Chondrocyte (in vitro differentiated cells): ENCODE measurements at regions not wholly inside any gene's neighbourhood (a gene's known extent, or its start where the extent isn't known, plus 50 kb on each side); places are given as distances from the start of the nearest gene placed in this dataset.
"Not testable (repeated sequence)": the region's sequence is repeated elsewhere in the genome, so short reads cannot be mapped to it uniquely, and the experiment has no call there.

ENCODE experiments used
- DNase-seq: peaks from one replicate; pipeline ENCODE4 v3.0.0; 2021; ENCODE audit warnings: mixed read lengths, low spot score
- H3K27ac Mint-ChIP-seq: one replicate; pipeline ENCODE4 v1.8.0; 2021; ENCODE audit warnings: mild to moderate bottlenecking, moderate library complexity, mixed read lengths; ENCODE audit not compliant: unreplicated experiment
- H3K27me3 Mint-ChIP-seq: 2 replicates; pipeline ENCODE4 v1.8.0; 2021; ENCODE audit warnings: low read depth, mixed read lengths
- H3K36me3 Mint-ChIP-seq: 2 replicates; pipeline ENCODE4 v1.8.0; 2021; ENCODE audit warnings: low read depth, mixed read lengths
- H3K4me1 Mint-ChIP-seq: 2 replicates; pipeline ENCODE4 v1.8.0; 2021; ENCODE audit warnings: low read depth, mild to moderate bottlenecking, mixed read lengths
- H3K4me3 Mint-ChIP-seq: one replicate; pipeline ENCODE4 v1.8.0; 2021; ENCODE audit warnings: mild to moderate bottlenecking, moderate library complexity, mixed read lengths; ENCODE audit not compliant: unreplicated experiment
- H3K9me3 Mint-ChIP-seq: 2 replicates; pipeline ENCODE4 v1.8.0; 2021; ENCODE audit warnings: low read depth, mixed read lengths
- CTCF ChIP-seq: fragments of 200-600 bp; sonication (generic); IDR thresholded peaks from 2 replicates; pipeline ENCODE4 v1.5.0; 2021; ENCODE audit warnings: antibody characterized with exemption, mild to moderate bottlenecking, moderate library complexity

GRCh38 chr4:78707793-78708192, 68.4 kb upstream of the BMP2K start:
- H3K9me3 Mint-ChIP-seq = peaks cover 17% of the 10 kb centered on the region
- peaks cover 9% of the 10 kb centered on the region for H3K4me1 Mint-ChIP-seq
- no peak overlapping the region for H3K27ac Mint-ChIP-seq
- peaks cover 2% of the 10 kb centered on the region for H3K36me3 Mint-ChIP-seq
- no peak for TF ChIP-seq CTCF
- no peaks in the 10 kb centered on the region for H3K27me3 Mint-ChIP-seq
- DNase-seq = no peak
- no peak overlapping the region for H3K4me3 Mint-ChIP-seq

- no peak for TF ChIP-seq CTCF
- H3K36me3 Mint-ChIP-seq = peaks cover 2% of the 10 kb centered on the region
- no peaks in the 10 kb centered on the region for H3K27me3 Mint-ChIP-seq
- peaks cover 9% of the 10 kb centered on the region for H3K9me3 Mint-ChIP-seq
- no peak overlapping the region for H3K4me3 Mint-ChIP-seq
- no peak overlapping the region for H3K27ac Mint-ChIP-seq
- no peak for DNase-seq
- no peaks in the 10 kb centered on the region for H3K4me1 Mint-ChIP-seq
Observed at GRCh38 chr4:78710536-78710935, 65.6 kb upstream of the BMP2K start.

DNA sequence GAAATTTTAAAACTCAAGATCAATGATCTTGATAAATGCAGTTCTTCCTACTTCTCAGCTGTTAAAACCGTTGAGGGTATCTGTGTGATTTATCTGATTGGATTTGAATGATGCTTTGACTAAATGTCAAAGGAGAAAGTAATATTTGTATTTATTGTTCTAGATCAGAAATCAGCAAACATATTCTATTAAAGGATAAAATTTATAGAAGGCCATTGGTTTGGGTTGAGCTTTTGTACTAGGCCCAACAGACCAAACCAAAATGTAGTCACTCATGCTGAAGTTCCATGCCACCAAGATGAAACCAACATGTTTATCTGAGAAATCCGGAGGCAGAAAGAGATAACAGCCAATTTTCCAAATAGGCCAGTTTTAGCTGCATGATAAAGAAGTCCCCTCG, 64.5 kb upstream of the BMP2K start:
- Mint-ChIP-seq H3K4me1 (no peaks in the 10 kb centered on the region), H3K27me3 (no peaks in the 10 kb centered on the region), H3K27ac (no peak overlapping the region), H3K9me3 (peaks cover 9% of the 10 kb centered on the region), H3K36me3 (peaks cover 2% of the 10 kb centered on the region), H3K4me3 (no peak overlapping the region)
- no peak for TF ChIP-seq CTCF
- no peak for DNase-seq

DNA sequence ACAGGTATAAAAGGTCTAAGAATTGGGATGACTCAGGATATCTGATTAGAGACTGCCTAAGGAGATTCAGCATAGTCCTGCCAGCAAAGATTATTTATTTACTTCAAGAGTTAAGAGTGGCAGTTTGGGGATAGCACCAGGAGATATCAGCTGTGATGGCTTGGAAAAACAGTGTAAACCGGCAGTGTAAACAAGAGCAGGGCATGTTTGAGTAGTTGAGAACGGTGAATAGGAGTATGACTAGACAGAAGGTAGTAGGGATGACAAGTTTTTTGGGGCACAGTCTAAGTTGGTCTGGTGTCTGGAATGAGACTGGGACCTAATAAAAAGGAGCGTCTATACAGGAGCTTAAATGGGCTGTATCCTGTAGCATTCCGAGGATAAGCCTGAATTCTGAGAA, 61.6 kb upstream of the BMP2K start:
- not testable (repeated sequence) for H3K27ac Mint-ChIP-seq, H3K36me3 Mint-ChIP-seq, H3K9me3 Mint-ChIP-seq, H3K27me3 Mint-ChIP-seq, DNase-seq, H3K4me1 Mint-ChIP-seq, H3K4me3 Mint-ChIP-seq

- not testable (repeated sequence) for H3K36me3 Mint-ChIP-seq, H3K27ac Mint-ChIP-seq, H3K4me1 Mint-ChIP-seq, H3K4me3 Mint-ChIP-seq, DNase-seq, H3K9me3 Mint-ChIP-seq, H3K27me3 Mint-ChIP-seq
Observed at GRCh38 chr4:78715372-78715771, 60.8 kb upstream of the BMP2K start.

DNA sequence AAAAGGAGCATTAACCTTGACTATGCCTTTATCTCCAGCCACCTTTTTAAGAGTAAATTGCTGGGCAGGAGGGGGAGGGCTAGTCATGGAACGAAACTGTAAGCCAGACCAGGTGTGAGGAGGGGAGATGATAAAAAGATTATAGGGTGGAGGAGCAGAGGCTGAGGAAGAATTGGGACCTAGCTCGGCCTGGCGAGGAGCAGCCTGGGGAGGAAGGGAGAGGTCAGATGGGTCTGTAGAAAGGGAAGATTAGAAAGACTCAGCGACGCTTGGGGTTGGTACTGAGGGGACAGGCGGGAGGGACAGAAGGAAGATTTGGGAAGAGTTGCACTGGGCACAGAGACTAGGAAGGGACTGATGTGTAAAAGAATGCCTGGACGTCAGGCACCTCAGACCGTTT, 58.4 kb upstream of the BMP2K start:
- H3K36me3 Mint-ChIP-seq, H3K9me3 Mint-ChIP-seq, H3K27ac Mint-ChIP-seq, H3K4me3 Mint-ChIP-seq, DNase-seq, H3K4me1 Mint-ChIP-seq, H3K27me3 Mint-ChIP-seq: not testable (repeated sequence)

DNA sequence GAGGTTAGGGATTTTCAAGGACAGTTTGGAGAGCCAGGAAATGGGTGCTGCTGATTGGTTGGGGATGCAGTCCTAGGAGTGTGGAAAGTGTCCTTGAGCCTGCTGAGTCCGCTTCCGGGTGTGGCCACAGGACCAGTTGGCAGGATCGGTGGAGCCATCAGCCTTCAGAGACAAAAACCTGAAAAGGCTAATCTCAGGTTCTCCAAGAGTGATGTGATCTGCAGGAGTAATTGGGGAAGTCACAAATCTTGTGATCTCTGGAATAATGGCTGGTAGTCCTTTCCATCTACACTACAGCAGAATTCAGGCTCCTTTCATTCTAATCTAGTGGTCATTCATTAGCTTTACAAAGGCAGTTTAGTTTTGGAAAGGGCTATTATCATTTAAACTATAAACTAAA, 55.9 kb upstream of the BMP2K start:
- Mint-ChIP-seq H3K4me3 (no peak overlapping the region), H3K4me1 (no peaks in the 10 kb centered on the region), H3K9me3 (no peaks in the 10 kb centered on the region), H3K27ac (no peak overlapping the region), H3K27me3 (no peaks in the 10 kb centered on the region), H3K36me3 (no peaks in the 10 kb centered on the region)
- TF ChIP-seq CTCF = no peak
- no peak for DNase-seq
